ENCODE measurements at regions not wholly inside any gene's neighbourhood (a gene's known extent, or its start where the extent isn't known, plus 50 kb on each side); places are given as distances from the start of the nearest gene placed in this dataset.

DNA sequence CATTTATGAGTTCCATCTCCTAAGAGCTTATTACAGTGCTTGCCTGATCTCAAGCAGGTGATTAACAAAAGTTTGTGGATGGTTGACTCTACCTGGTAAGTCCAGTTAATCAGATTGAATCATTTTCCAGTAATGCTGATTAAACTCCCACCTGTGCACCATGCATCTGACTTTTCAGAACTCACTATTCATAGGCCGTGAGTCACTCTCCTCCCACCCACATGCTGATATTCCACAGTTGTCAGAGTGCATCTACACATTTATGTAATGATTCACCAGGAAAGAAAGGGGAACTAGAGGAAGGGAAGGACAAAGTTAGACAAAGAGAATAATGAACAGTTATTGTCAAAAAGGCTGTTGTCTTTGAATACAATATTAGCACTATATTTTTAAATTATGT, 106.2 kb upstream of the UBE3A start:
- no peak for DNase-seq
- TF ChIP-seq, protein P1, sequence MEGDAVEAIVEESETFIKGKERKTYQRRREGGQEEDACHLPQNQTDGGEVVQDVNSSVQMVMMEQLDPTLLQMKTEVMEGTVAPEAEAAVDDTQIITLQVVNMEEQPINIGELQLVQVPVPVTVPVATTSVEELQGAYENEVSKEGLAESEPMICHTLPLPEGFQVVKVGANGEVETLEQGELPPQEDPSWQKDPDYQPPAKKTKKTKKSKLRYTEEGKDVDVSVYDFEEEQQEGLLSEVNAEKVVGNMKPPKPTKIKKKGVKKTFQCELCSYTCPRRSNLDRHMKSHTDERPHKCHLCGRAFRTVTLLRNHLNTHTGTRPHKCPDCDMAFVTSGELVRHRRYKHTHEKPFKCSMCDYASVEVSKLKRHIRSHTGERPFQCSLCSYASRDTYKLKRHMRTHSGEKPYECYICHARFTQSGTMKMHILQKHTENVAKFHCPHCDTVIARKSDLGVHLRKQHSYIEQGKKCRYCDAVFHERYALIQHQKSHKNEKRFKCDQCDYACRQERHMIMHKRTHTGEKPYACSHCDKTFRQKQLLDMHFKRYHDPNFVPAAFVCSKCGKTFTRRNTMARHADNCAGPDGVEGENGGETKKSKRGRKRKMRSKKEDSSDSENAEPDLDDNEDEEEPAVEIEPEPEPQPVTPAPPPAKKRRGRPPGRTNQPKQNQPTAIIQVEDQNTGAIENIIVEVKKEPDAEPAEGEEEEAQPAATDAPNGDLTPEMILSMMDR (IDR thresholded peaks at IDR 0.05; ENCODE audit: unreplicated experiment), result no peak
- Mint-ChIP-seq H3K4me1 (ENCODE audit: low read depth, unreplicated experiment) (no peaks in the 10 kb centered on the region), H3K36me3 (ENCODE audit: insufficient read depth, unreplicated experiment) (peaks cover 4% of the 10 kb centered on the region), H3K27ac (ENCODE audit: unreplicated experiment) (no peak overlapping the region), H3K27me3 (ENCODE audit: unreplicated experiment) (no peaks in the 10 kb centered on the region), H3K4me3 (ENCODE audit: low read depth, unreplicated experiment) (no peak overlapping the region), H3K9me3 (ENCODE audit: low read depth, unreplicated experiment) (peaks cover 2% of the 10 kb centered on the region)
- CTCF ChIA-PET, result no interaction called here
- BruUV-seq (replicated peaks), result no TSS peak
- intact Hi-C loops (cut with micrococcal nuclease; ENCODE audit: unreplicated experiment), result no loop called here

DNA sequence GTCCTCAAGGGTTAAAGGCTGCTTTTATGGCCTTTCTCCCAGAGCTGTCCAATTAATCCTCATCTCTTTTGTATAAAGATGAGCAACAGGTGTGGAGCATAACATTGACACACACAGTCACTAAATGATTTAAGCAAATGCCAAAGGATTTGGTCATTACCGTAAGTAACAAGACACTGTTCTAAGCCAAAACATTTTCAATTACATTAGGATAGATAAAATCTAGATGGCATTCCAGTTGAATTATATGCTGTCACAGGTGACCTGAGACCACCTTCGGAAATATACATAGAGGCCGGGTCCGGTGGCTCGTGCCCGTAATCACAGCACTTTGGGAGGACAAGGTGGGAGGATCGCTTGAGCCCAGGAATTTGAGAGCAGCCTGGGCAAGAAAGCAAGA, 105.3 kb upstream of the UBE3A start:
- TF ChIP-seq, protein P1 (IDR thresholded peaks at IDR 0.05; ENCODE audit: unreplicated experiment), result no peak
- no peak overlapping the region for H3K27ac Mint-ChIP-seq (ENCODE audit: unreplicated experiment)
- peaks cover 2% of the 10 kb centered on the region for H3K9me3 Mint-ChIP-seq (ENCODE audit: low read depth, unreplicated experiment)
- peaks cover 4% of the 10 kb centered on the region for H3K36me3 Mint-ChIP-seq (ENCODE audit: insufficient read depth, unreplicated experiment)
- intact Hi-C loops (cut with micrococcal nuclease; ENCODE audit: unreplicated experiment), result no loop called here
- DNase-seq, result no peak
- H3K4me1 Mint-ChIP-seq (ENCODE audit: low read depth, unreplicated experiment), result no peaks in the 10 kb centered on the region
- no peaks in the 10 kb centered on the region for H3K27me3 Mint-ChIP-seq (ENCODE audit: unreplicated experiment)
- CTCF ChIA-PET, result no interaction called here
- H3K4me3 Mint-ChIP-seq (ENCODE audit: low read depth, unreplicated experiment), result no peak overlapping the region
- BruUV-seq (replicated peaks), result no TSS peak

DNA sequence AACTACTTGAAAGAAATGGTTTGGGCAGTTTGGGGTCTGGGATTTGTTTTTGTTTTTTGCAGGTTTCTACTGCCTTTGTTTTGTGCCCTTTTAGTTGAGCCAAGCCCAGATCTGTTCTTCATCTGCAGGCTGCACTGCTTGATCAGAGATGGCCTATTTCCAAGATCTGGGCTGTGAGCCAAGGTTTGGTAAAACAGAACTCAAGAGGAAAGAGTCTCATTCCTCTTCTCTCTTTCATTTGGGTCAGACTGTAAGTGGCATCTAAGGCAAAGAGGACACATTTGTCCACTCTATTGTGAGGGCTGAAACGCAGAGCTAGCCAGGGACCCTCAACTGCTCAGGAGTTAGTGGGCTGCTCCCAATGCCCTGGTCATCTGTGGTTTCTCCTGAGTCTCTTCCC, 104.4 kb upstream of the UBE3A start:
- intact Hi-C loops (cut with micrococcal nuclease; ENCODE audit: unreplicated experiment), result no loop called here
- Mint-ChIP-seq H3K36me3 (ENCODE audit: insufficient read depth, unreplicated experiment) (peaks cover 4% of the 10 kb centered on the region), H3K4me1 (ENCODE audit: low read depth, unreplicated experiment) (no peaks in the 10 kb centered on the region), H3K27me3 (ENCODE audit: unreplicated experiment) (no peaks in the 10 kb centered on the region), H3K27ac (ENCODE audit: unreplicated experiment) (no peak overlapping the region), H3K4me3 (ENCODE audit: low read depth, unreplicated experiment) (no peak overlapping the region), H3K9me3 (ENCODE audit: low read depth, unreplicated experiment) (peaks cover 2% of the 10 kb centered on the region)
- BruUV-seq (replicated peaks), result no TSS peak
- DNase-seq, result no peak
- CTCF ChIA-PET, result no interaction called here
- TF ChIP-seq, protein P1 (IDR thresholded peaks at IDR 0.05; ENCODE audit: unreplicated experiment), result no peak

DNA sequence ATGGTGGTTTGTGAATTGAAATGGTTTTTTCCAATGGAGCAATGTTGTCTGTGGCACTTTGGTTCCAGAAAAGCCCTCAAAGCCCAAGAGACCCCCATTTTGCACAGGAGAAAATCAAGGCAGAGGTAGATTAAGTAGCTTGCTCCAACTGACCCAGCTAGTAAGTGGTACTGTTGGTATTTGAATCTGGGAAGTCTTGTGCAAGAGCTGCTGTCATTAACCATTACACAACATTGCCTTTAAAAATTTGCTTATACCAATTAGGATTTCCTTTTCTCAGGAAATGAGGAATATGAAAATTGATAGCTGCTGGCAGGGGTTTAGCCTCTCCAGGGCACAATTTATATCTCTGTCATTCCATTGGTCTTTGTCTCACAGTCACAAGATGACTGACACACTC, 102.4 kb upstream of the UBE3A start:
- BruUV-seq (replicated peaks), result no TSS peak
- Mint-ChIP-seq H3K36me3 (ENCODE audit: insufficient read depth, unreplicated experiment) (peaks cover 4% of the 10 kb centered on the region), H3K27ac (ENCODE audit: unreplicated experiment) (no peak overlapping the region), H3K4me3 (ENCODE audit: low read depth, unreplicated experiment) (no peak overlapping the region), H3K27me3 (ENCODE audit: unreplicated experiment) (no peaks in the 10 kb centered on the region), H3K4me1 (ENCODE audit: low read depth, unreplicated experiment) (no peaks in the 10 kb centered on the region), H3K9me3 (ENCODE audit: low read depth, unreplicated experiment) (peaks cover 2% of the 10 kb centered on the region)
- no peak for DNase-seq
- CTCF ChIA-PET, result no interaction called here
- intact Hi-C loops (cut with micrococcal nuclease; ENCODE audit: unreplicated experiment), result no loop called here
- TF ChIP-seq, protein P1 (IDR thresholded peaks at IDR 0.05; ENCODE audit: unreplicated experiment), result no peak

All from Calu3 (cell line).